Endodermal cell (in vitro differentiated cells): ENCODE measurements at regions not wholly inside any gene's neighbourhood (a gene's known extent, or its start where the extent isn't known, plus 50 kb on each side); places are given as distances from the start of the nearest gene placed in this dataset.

Experiments
- DNase-seq: peaks from one replicate; pipeline ENCODE4 v3.0.0-alpha.2; 2017
- H3K27ac ChIP-seq: 2 replicates; pipeline ENCODE4 v1.5.1; 2013; ENCODE audit warnings: mild to moderate bottlenecking, low read depth, low read length, moderate library complexity
- H3K27me3 ChIP-seq: 2 replicates; pipeline ENCODE4 v1.6.1; 2013; ENCODE audit warnings: mild to moderate bottlenecking, low read length, moderate library complexity; ENCODE audit not compliant: insufficient read depth, control insufficient read depth, poor library complexity, severe bottlenecking
- H3K36me3 ChIP-seq: 2 replicates; pipeline ENCODE4 v1.7.0; 2013; ENCODE audit warnings: mild to moderate bottlenecking, low read length, moderate library complexity; ENCODE audit not compliant: control insufficient read depth, insufficient read depth
- H3K4me1 ChIP-seq: one replicate; pipeline ENCODE4 v1.7.0; 2013; ENCODE audit warnings: low read length; ENCODE audit not compliant: control insufficient read depth, insufficient read depth
- H3K4me3 ChIP-seq: 2 replicates; pipeline ENCODE4 v1.5.1; 2013; ENCODE audit warnings: mild to moderate bottlenecking, low read length, moderate library complexity
- H3K9ac ChIP-seq: 2 replicates; pipeline ENCODE4 v1.6.1; 2013; ENCODE audit warnings: mild to moderate bottlenecking, low read length, moderate library complexity; ENCODE audit not compliant: poor library complexity, severe bottlenecking; ENCODE audit errors: extremely low read depth
- H3K9me3 ChIP-seq: 2 replicates; pipeline ENCODE4 v1.6.1; 2013; ENCODE audit warnings: mild to moderate bottlenecking, low read length, moderate library complexity; ENCODE audit not compliant: control insufficient read depth
- H3K27ac Mint-ChIP-seq: 2 replicates; pipeline ENCODE4 v1.8.0; 2020; ENCODE audit warnings: mixed read lengths
- H3K27me3 Mint-ChIP-seq: 2 replicates; pipeline ENCODE4 v1.8.0; 2021; ENCODE audit warnings: mild to moderate bottlenecking, mixed read lengths; ENCODE audit not compliant: insufficient read depth
- H3K36me3 Mint-ChIP-seq: 2 replicates; pipeline ENCODE4 v1.8.0; 2020; ENCODE audit warnings: low read depth, mixed read lengths
- H3K4me1 Mint-ChIP-seq: 2 replicates; pipeline ENCODE4 v1.8.0; 2020; ENCODE audit warnings: mixed read lengths
- H3K4me3 Mint-ChIP-seq: 2 replicates; pipeline ENCODE4 v1.8.0; 2020; ENCODE audit warnings: mild to moderate bottlenecking, moderate library complexity, mixed read lengths
- H3K9me3 Mint-ChIP-seq: 2 replicates; pipeline ENCODE4 v1.8.0; 2020; ENCODE audit warnings: mild to moderate bottlenecking, mixed read lengths
- CTCF ChIP-seq: fragments of 200-600 bp; sonication (generic); conservative IDR thresholded peaks from 2 replicates; pipeline ENCODE4 v1.5.0; 2021; ENCODE audit warnings: antibody characterized with exemption, mild to moderate bottlenecking
- WGBS, 2 experiments: methylation state at CpG; one replicate each; pipeline versions ENCODE4 v1.1.5 to v1.1.7; 2013; ENCODE audit warnings: missing lambda C conversion rate in 2 of 2, mixed read lengths in 1 of 2; ENCODE audit not compliant: insufficient coverage in 1 of 2, insufficient read length in 1 of 2; 5-methylcytosine and 5-hydroxymethylcytosine counted together

GRCh38 chr1:240687820-240688219 lies 75.9 kb upstream of the GREM2 start:
- Histone ChIP-seq H3K27ac (no peak overlapping the region), H3K9ac (no peak overlapping the region), H3K4me3 (no peak overlapping the region), H3K27me3 (no peaks in the 10 kb centered on the region), H3K9me3 (no peaks in the 10 kb centered on the region), H3K36me3 (no peaks in the 10 kb centered on the region), H3K4me1 (peaks cover 10% of the 10 kb centered on the region)
- no peak for DNase-seq
- TF ChIP-seq CTCF = no peak
- Mint-ChIP-seq H3K4me1 (peaks cover 25% of the 10 kb centered on the region), H3K4me3 (no peak overlapping the region), H3K27ac (no peak overlapping the region), H3K36me3 (no peaks in the 10 kb centered on the region), H3K27me3 (no peaks in the 10 kb centered on the region), H3K9me3 (no peaks in the 10 kb centered on the region)
- 92 to 93% methylated on average over 4 of the region's 4 CpGs for whole genome bisulfite sequencing, 2 experiments

- H3K9me3 Mint-ChIP-seq = peaks cover 12% of the 10 kb centered on the region
- no peaks in the 10 kb centered on the region for H3K36me3 ChIP-seq
- H3K9me3 ChIP-seq = no peaks in the 10 kb centered on the region
- no peak overlapping the region for H3K9ac ChIP-seq
- no peak overlapping the region for H3K27ac ChIP-seq
- H3K27ac Mint-ChIP-seq = no peak overlapping the region
- H3K4me3 ChIP-seq = no peak overlapping the region
- no peaks in the 10 kb centered on the region for H3K4me1 ChIP-seq
- H3K27me3 Mint-ChIP-seq = no peaks in the 10 kb centered on the region
- H3K4me1 Mint-ChIP-seq = peaks cover 5% of the 10 kb centered on the region
- no peak for TF ChIP-seq CTCF
- no peak for DNase-seq
- H3K27me3 ChIP-seq = no peaks in the 10 kb centered on the region
- H3K36me3 Mint-ChIP-seq = no peaks in the 10 kb centered on the region
- WGBS, 2 experiments = 87 to 94% methylated on average over 4 to 9 of the region's 9 CpGs
- no peak overlapping the region for H3K4me3 Mint-ChIP-seq
Observed at GRCh38 chr1:240683576-240683975, 71.6 kb upstream of the GREM2 start.

GRCh38 chr1:240682859-240683242 lies 70.9 kb upstream of the GREM2 start:
- Histone ChIP-seq H3K27me3 (no peaks in the 10 kb centered on the region), H3K9ac (no peak overlapping the region), H3K9me3 (no peaks in the 10 kb centered on the region), H3K4me3 (no peak overlapping the region), H3K27ac (no peak overlapping the region), H3K36me3 (no peaks in the 10 kb centered on the region), H3K4me1 (no peaks in the 10 kb centered on the region)
- TF ChIP-seq CTCF = no peak
- H3K36me3 Mint-ChIP-seq = no peaks in the 10 kb centered on the region
- H3K27ac Mint-ChIP-seq = no peak overlapping the region
- peaks cover under 1% of the 10 kb centered on the region for H3K4me1 Mint-ChIP-seq
- no peaks in the 10 kb centered on the region for H3K27me3 Mint-ChIP-seq
- no peak overlapping the region for H3K4me3 Mint-ChIP-seq
- peaks cover 12% of the 10 kb centered on the region for H3K9me3 Mint-ChIP-seq
- WGBS, 2 experiments = 87 to 100% methylated on average over 2 to 10 of the region's 10 CpGs
- no peak for DNase-seq
